Myocyte (in vitro differentiated cells): ENCODE measurements at regions not wholly inside any gene's neighbourhood (a gene's known extent, or its start where the extent isn't known, plus 50 kb on each side); places are given as distances from the start of the nearest gene placed in this dataset.
A peak's percentile ranks its signal among the peaks of the same experiment; 100 is the strongest.
"Not testable (repeated sequence)": the region's sequence is repeated elsewhere in the genome, so short reads cannot be mapped to it uniquely, and the experiment has no call there.

ENCODE experiments used
- DNase-seq: peaks from one replicate; pipeline ENCODE4 v3.0.0-alpha.2; 2012; ENCODE audit warnings: low read depth

- DNase-seq, result no peak
Observed at GRCh38 chr12:37666069-37666781, 650.3 kb upstream of the ALG10B start.

- not testable (repeated sequence) for DNase-seq
Observed at GRCh38 chr12:37668557-37668956, 648.0 kb upstream of the ALG10B start.

GRCh38 chr12:37672655-37673260, 643.8 kb upstream of the ALG10B start:
- peak; percentile 2 for DNase-seq

- DNase-seq, result no peak
Observed at GRCh38 chr12:37720846-37721245, 595.7 kb upstream of the ALG10B start.

- DNase-seq, result no peak
Observed at GRCh38 chr12:37733856-37734255, 582.7 kb upstream of the ALG10B start.
